Ovary (tissue), 3 donors: ENCODE measurements at regions not wholly inside any gene's neighbourhood (a gene's known extent, or its start where the extent isn't known, plus 50 kb on each side); places are given as distances from the start of the nearest gene placed in this dataset.

Experiments
- EP300 ChIP-seq: sonication (generic); formaldehyde crosslinking; IDR thresholded peaks from one replicate; pipeline ENCODE4 v1.6.1; 2017; ENCODE audit warnings: antibody characterized with exemption
- TF ChIP-seq, protein P1 (sequence below), 3 donors: fragments of 450-650 bp in 2 of 3; fragments of 200-600 bp in 1 of 3; IDR thresholded peaks; one replicate each; pipeline versions ENCODE4 v1.5.1 to v1.8.0; 2016 to 2022; ENCODE audit warnings: antibody characterized with exemption in 3 of 3, mild to moderate bottlenecking in 1 of 3
- donor health status: DM: no; HTN: no; CAD: no.

DNA sequence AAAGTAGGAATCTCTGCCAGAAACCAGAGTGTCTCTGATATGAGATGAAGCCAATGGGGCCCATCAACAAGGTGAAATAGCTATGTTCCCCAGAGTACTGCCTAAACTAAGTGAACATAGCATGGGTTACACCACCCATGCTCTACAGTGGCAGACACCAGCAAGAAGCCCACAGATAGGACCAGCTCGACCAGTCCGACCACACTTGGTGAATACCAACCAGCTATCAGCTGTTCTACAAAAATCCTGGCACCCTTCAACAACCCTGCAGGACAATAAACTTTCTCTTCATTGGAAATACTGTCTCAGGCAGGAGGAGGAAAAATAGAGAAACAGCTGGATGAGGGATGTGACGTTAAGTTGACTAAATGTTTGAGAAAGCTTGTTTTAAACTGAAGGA lies 311.4 kb downstream of the EPM2A start:
- TF ChIP-seq, protein P1, sequence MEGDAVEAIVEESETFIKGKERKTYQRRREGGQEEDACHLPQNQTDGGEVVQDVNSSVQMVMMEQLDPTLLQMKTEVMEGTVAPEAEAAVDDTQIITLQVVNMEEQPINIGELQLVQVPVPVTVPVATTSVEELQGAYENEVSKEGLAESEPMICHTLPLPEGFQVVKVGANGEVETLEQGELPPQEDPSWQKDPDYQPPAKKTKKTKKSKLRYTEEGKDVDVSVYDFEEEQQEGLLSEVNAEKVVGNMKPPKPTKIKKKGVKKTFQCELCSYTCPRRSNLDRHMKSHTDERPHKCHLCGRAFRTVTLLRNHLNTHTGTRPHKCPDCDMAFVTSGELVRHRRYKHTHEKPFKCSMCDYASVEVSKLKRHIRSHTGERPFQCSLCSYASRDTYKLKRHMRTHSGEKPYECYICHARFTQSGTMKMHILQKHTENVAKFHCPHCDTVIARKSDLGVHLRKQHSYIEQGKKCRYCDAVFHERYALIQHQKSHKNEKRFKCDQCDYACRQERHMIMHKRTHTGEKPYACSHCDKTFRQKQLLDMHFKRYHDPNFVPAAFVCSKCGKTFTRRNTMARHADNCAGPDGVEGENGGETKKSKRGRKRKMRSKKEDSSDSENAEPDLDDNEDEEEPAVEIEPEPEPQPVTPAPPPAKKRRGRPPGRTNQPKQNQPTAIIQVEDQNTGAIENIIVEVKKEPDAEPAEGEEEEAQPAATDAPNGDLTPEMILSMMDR (IDR thresholded peaks at IDR 0.05), result no peak
- TF ChIP-seq EP300, result no peak
